Right renal cortex interstitium (tissue), 3 donors: ENCODE measurements at regions not wholly inside any gene's neighbourhood (a gene's known extent, or its start where the extent isn't known, plus 50 kb on each side); places are given as distances from the start of the nearest gene placed in this dataset.
A peak's percentile ranks its signal among the peaks of the same experiment; 100 is the strongest.
"Not testable (repeated sequence)": the region's sequence is repeated elsewhere in the genome, so short reads cannot be mapped to it uniquely, and the experiment has no call there.

Experiments used
- DNase-seq, 3 donors: peaks; one replicate each; pipeline ENCODE4 v3.0.0-alpha.2; 2013; ENCODE audit warnings: low read depth in 3 of 3, low spot score in 2 of 3

- DNase-seq: not testable (repeated sequence)
Measured at GRCh38 chrX:123788193-123788592, 55.3 kb upstream of the THOC2 start.

- DNase-seq: no peak
Measured at GRCh38 chrX:123788744-123789143, 55.9 kb upstream of the THOC2 start.

GRCh38 chrX:123797543-123798447, 62.1 kb upstream of the XIAP start:
- DNase-seq: no peak

- not testable (repeated sequence) for DNase-seq
Measured at GRCh38 chrX:123798706-123799430, 61.0 kb upstream of the XIAP start.

GRCh38 chrX:123801901-123802300, 58.0 kb upstream of the XIAP start:
- no peak for DNase-seq

- DNase-seq: peak in 1 of 3 donors; percentile 2
Measured at GRCh38 chrX:123803331-123803983, 56.4 kb upstream of the XIAP start.

- not testable (repeated sequence) for DNase-seq
Measured at GRCh38 chrX:123803984-123804365, 55.9 kb upstream of the XIAP start.

- no peak for DNase-seq
Measured at GRCh38 chrX:123807835-123808416, 51.9 kb upstream of the XIAP start.

GRCh38 chrX:123809854-123810375, 49.9 kb upstream of the XIAP start:
- DNase-seq: no peak
